HCT116 (cell line): ENCODE measurements at regions not wholly inside any gene's neighbourhood (a gene's known extent, or its start where the extent isn't known, plus 50 kb on each side); places are given as distances from the start of the nearest gene placed in this dataset.

Experiments
- ATAC-seq: fragments of 200-7000 bp; cut with Tn5 transposase; 2 replicates; pipeline ENCODE4 v1.9.1; 2020; ENCODE audit warnings: mild to moderate bottlenecking, moderate library complexity
- BruUV-seq: library from RNA; stranded (reverse); fragments of 400-500 nt; replicated peaks from 2 replicates; lab custom pipeline; 2021; lab: Mats Ljungman, UMichigan
- CTCF ChIA-PET: fragments of 300-600 bp; sonication (Branson Sonifier 250); formaldehyde crosslinking; loops from one replicate; lab custom pipeline; 2021; ENCODE audit warnings: antibody characterized with exemption; lab: Charles Lee
- POLR2A ChIA-PET: fragments of 300-600, 350-600 bp; sonication (Branson Sonifier 250); formaldehyde crosslinking; loops from one replicate; lab custom pipeline; 2021; ENCODE audit warnings: antibody characterized with exemption; lab: Charles Lee
- RAD21 ChIA-PET, 2 experiments: fragments of 300-600 bp; sonication (Branson Sonifier 250); formaldehyde crosslinking; loops; one replicate each; lab custom pipeline; 2023; ENCODE audit warnings: low total read pairs in 2 of 2; ENCODE audit not compliant: uncharacterized antibody in 2 of 2, unreplicated experiment in 2 of 2, low non-redundant PET in 1 of 2; lab: Charles Lee
- DNase-seq: peaks from one replicate; pipeline ENCODE4 v3.0.0-alpha.2; 2010; ENCODE audit warnings: low read depth, low spot score
- H2AFZ ChIP-seq: fragments of 200-600 bp; shearing (Covaris generic), sonication (generic); 2 replicates; pipeline ENCODE4 v1.6.1; 2017; ENCODE audit warnings: low read depth, mixed run types, mixed read lengths, antibody characterized with exemption, low read length; ENCODE audit not compliant: poor library complexity, severe bottlenecking
- H3K27ac ChIP-seq: 2 replicates; pipeline ENCODE4 v1.5.1; 2012; ENCODE audit warnings: low read depth, low read length
- H3K27me3 ChIP-seq: fragments of 200-600 bp; sonication (generic); 2 replicates; pipeline ENCODE4 v1.6.1; 2016; ENCODE audit warnings: mixed run types, low read length, mixed read lengths; ENCODE audit not compliant: insufficient read depth
- H3K36me3 ChIP-seq, 2 experiments: fragments of 200-500 bp in 1 of 2; fragments of 200-600 bp in 1 of 2; sonication (Bioruptor generic) in 1 of 2; sonication (generic) in 1 of 2; 2 replicates each; pipeline versions ENCODE4 v1.5.1 to v1.6.1; 2014 to 2016; ENCODE audit warnings: low read length in 2 of 2, inconsistent platforms in 1 of 2, mixed read lengths in 1 of 2, mixed run types in 1 of 2; ENCODE audit not compliant: insufficient read depth in 2 of 2, control insufficient read depth in 1 of 2
- H3K4me1 ChIP-seq, 2 experiments: fragments of 200-600 bp in 1 of 2; sonication (generic) in 1 of 2; 2 replicates each; pipeline versions ENCODE4 v1.5.1 to v1.6.1; 2012 to 2017; ENCODE audit warnings: low read length in 2 of 2, inconsistent platforms in 1 of 2, mild to moderate bottlenecking in 1 of 2, mixed read lengths in 1 of 2, mixed run types in 1 of 2, moderate library complexity in 1 of 2; ENCODE audit not compliant: insufficient read depth in 2 of 2, control insufficient read depth in 1 of 2
- H3K4me2 ChIP-seq: fragments of 200-600 bp; sonication (generic); 2 replicates; pipeline ENCODE4 v1.6.1; 2017; ENCODE audit warnings: mixed run types, low read length, mixed read lengths
- H3K4me3 ChIP-seq, 2 experiments: fragments of 200-600 bp in 1 of 2; sonication (generic) in 1 of 2; replicated peaks in 1 of 2; 2 replicates each; pipeline ENCODE4 v1.5.1; 2011 to 2016; ENCODE audit warnings: low read length in 2 of 2, control low read depth in 1 of 2, low read depth in 1 of 2, mild to moderate bottlenecking in 1 of 2, mixed read lengths in 1 of 2, mixed run types in 1 of 2
- H3K79me2 ChIP-seq: fragments of 200-600 bp; sonication (generic); 2 replicates; pipeline ENCODE4 v1.6.1; 2017; ENCODE audit warnings: mild to moderate bottlenecking, mixed run types, low read length, moderate library complexity, mixed read lengths; ENCODE audit not compliant: insufficient read depth
- H3K9ac ChIP-seq: fragments of 200-600 bp; sonication (generic); 2 replicates; pipeline ENCODE4 v1.6.1; 2016; ENCODE audit warnings: low read length, mixed read lengths
- H3K9me2 ChIP-seq: fragments of 200-600 bp; sonication (generic), shearing (Covaris generic); 2 replicates; pipeline ENCODE4 v1.6.1; 2017; ENCODE audit warnings: mixed run types, mild to moderate bottlenecking, moderate library complexity; ENCODE audit not compliant: insufficient read depth
- H3K9me3 ChIP-seq, 2 experiments: fragments of 200-500 bp in 1 of 2; fragments of 200-600 bp in 1 of 2; sonication (Bioruptor generic) in 1 of 2; sonication (generic) in 1 of 2; 2 replicates each; pipeline ENCODE4 v1.6.1; 2014 to 2017; ENCODE audit warnings: low read length in 2 of 2, mixed read lengths in 2 of 2, inconsistent platforms in 1 of 2, low read depth in 1 of 2, mild to moderate bottlenecking in 1 of 2, mixed run types in 1 of 2, moderate library complexity in 1 of 2; ENCODE audit not compliant: control insufficient read depth in 1 of 2, insufficient read depth in 1 of 2
- H4K20me1 ChIP-seq: fragments of 200-600 bp; sonication (generic), shearing (Covaris generic); 2 replicates; pipeline ENCODE4 v1.6.1; 2017; ENCODE audit warnings: mixed run types, mild to moderate bottlenecking, moderate library complexity; ENCODE audit not compliant: insufficient read depth
- CEBPB ChIP-seq: IDR thresholded peaks from 2 replicates; pipeline ENCODE4 v1.6.1; 2012; ENCODE audit warnings: low read depth
- ELF1 ChIP-seq: IDR thresholded peaks from 2 replicates; pipeline ENCODE4 v1.6.1; 2012; ENCODE audit warnings: low read depth, borderline replicate concordance
- EZH2 ChIP-seq: fragments of 200-600 bp; sonication (generic); IDR thresholded peaks from 2 replicates; pipeline ENCODE4 v1.6.1; 2017; ENCODE audit warnings: antibody characterized with exemption, mixed run types
- FOSL1 ChIP-seq: IDR thresholded peaks from 2 replicates; pipeline ENCODE4 v1.6.1; 2012; ENCODE audit warnings: low read depth
- POLR2A ChIP-seq: IDR thresholded peaks from 2 replicates; pipeline ENCODE4 v1.7.0; 2011; ENCODE audit warnings: borderline replicate concordance; ENCODE audit not compliant: insufficient read depth, insufficient read length; ENCODE audit errors: extremely low read depth
- RAD21 ChIP-seq: IDR thresholded peaks from 2 replicates; pipeline ENCODE4 v1.6.1; 2012; ENCODE audit warnings: low read depth, mild to moderate bottlenecking
- SIN3A ChIP-seq: IDR thresholded peaks from 2 replicates; pipeline ENCODE4 v1.6.1; 2012; ENCODE audit warnings: low read depth
- TCF7L2 ChIP-seq: IDR thresholded peaks from 2 replicates; pipeline ENCODE4 v1.7.0; 2011; ENCODE audit warnings: borderline replicate concordance, inconsistent platforms; ENCODE audit not compliant: insufficient read depth, insufficient read length; ENCODE audit errors: extremely low read depth
- YY1 ChIP-seq: IDR thresholded peaks from 2 replicates; pipeline ENCODE4 v1.6.1; 2011; ENCODE audit warnings: low read length, low read depth, moderate library complexity, mild to moderate bottlenecking; ENCODE audit not compliant: insufficient replicate concordance; ENCODE audit errors: extremely low read depth
- ZNF274 ChIP-seq: fragments of 200-500 bp; sonication (Bioruptor generic); IDR thresholded peaks from 2 replicates; pipeline ENCODE4 v1.6.1; 2014; ENCODE audit warnings: mild to moderate bottlenecking, low read depth, low read length, inconsistent platforms
- intact Hi-C: fragments of 100-400 bp; cut with micrococcal nuclease; formaldehyde crosslinking; loops from 2 replicates; pipeline ENCODE4 v1.10.0; 2022
- TF ChIP-seq, protein P1 (sequence below), 3 experiments: fragments of 200-600 bp in 1 of 3; sonication (generic) in 1 of 3; IDR thresholded peaks in 2 of 3; conservative IDR thresholded peaks in 1 of 3; 2 replicates each; pipeline ENCODE4 v1.5.1; 2012 to 2017; ENCODE audit warnings: low read depth in 2 of 3, low read length in 2 of 3, antibody characterized with exemption in 1 of 3, borderline replicate concordance in 1 of 3, control low read depth in 1 of 3, mild to moderate bottlenecking in 1 of 3, mixed read lengths in 1 of 3, mixed run types in 1 of 3, moderate library complexity in 1 of 3; ENCODE audit not compliant: insufficient read depth in 1 of 3
- TF ChIP-seq, protein P2 (sequence below): IDR thresholded peaks from 2 replicates; pipeline ENCODE4 v1.6.1; 2012

DNA sequence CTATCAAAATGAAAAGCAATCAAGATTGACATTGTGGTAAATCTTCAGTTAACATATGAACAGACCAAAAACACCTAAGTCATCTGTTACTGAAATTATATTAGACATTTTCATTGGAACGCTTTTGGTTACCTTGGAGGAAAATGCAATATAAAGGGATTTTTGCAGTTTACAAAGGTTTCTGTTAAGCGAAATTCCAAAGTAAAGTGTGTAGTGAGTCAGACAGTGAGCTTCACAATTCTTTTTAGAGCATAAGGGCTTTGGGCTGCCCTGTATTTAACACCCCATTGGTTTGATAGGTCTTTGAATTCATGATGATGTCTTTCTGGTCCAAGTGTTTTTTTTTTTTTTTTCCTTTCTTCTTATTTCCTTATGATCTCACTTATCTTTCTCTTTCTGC is 462.8 kb downstream of the EDEM1 start:
- ChIA-PET RAD21 (no interaction called here), CTCF (no interaction called here)
- H3K27me3 ChIP-seq: no peaks in the 10 kb centered on the region

More for the DNA sequence above, 462.8 kb downstream of the EDEM1 start:
- no peak for DNase-seq
- TF ChIP-seq, protein P1, sequence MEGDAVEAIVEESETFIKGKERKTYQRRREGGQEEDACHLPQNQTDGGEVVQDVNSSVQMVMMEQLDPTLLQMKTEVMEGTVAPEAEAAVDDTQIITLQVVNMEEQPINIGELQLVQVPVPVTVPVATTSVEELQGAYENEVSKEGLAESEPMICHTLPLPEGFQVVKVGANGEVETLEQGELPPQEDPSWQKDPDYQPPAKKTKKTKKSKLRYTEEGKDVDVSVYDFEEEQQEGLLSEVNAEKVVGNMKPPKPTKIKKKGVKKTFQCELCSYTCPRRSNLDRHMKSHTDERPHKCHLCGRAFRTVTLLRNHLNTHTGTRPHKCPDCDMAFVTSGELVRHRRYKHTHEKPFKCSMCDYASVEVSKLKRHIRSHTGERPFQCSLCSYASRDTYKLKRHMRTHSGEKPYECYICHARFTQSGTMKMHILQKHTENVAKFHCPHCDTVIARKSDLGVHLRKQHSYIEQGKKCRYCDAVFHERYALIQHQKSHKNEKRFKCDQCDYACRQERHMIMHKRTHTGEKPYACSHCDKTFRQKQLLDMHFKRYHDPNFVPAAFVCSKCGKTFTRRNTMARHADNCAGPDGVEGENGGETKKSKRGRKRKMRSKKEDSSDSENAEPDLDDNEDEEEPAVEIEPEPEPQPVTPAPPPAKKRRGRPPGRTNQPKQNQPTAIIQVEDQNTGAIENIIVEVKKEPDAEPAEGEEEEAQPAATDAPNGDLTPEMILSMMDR (IDR thresholded peaks at IDR 0.05 in 2 of 3, conservative IDR thresholded peaks at IDR 0.05 in 1 of 3; ENCODE audit: borderline replicate concordance in 1 of 3, insufficient read depth in 1 of 3, low read depth in 2 of 3, low read length in 2 of 3): no peak
- TF ChIP-seq CEBPB: no peak
- TF ChIP-seq ELF1: no peak
- no peak for TF ChIP-seq FOSL1
- TF ChIP-seq SIN3A: no peak
- no peak for TF ChIP-seq EZH2
- no peak for TF ChIP-seq ZNF274
- no peak for TF ChIP-seq RAD21
- no peak for TF ChIP-seq TCF7L2
- no peak for TF ChIP-seq YY1
- TF ChIP-seq, protein P2, sequence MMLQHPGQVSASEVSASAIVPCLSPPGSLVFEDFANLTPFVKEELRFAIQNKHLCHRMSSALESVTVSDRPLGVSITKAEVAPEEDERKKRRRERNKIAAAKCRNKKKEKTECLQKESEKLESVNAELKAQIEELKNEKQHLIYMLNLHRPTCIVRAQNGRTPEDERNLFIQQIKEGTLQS: no peak
- TF ChIP-seq POLR2A: no peak
- Histone ChIP-seq H3K4me1 (no peaks in the 10 kb centered on the region), H3K9ac (no peak overlapping the region), H3K79me2 (no peaks in the 10 kb centered on the region), H4K20me1 (no peaks in the 10 kb centered on the region), H2AFZ (no peak overlapping the region), H3K4me2 (no peak overlapping the region), H3K36me3 (no peaks in the 10 kb centered on the region), H3K9me3 (no peaks in the 10 kb centered on the region), H3K4me3 (no peak overlapping the region), H3K9me2 (no peaks in the 10 kb centered on the region), H3K27ac (no peak overlapping the region)
- POLR2A ChIA-PET: no interaction called here
- no TSS peak for BruUV-seq
- intact Hi-C loops: no loop called here
- ATAC-seq: no peak
